Heart right ventricle (tissue), 16 donors: ENCODE measurements at regions not wholly inside any gene's neighbourhood (a gene's known extent, or its start where the extent isn't known, plus 50 kb on each side); places are given as distances from the start of the nearest gene placed in this dataset.

ENCODE experiments used
- ATAC-seq, 8 donors: fragments of 200-7000 bp; cut with Tn5 transposase; one replicate each; pipeline ENCODE4 v1.9.1; 2020; ENCODE audit warnings: mild to moderate bottlenecking in 8 of 8, moderate library complexity in 8 of 8, moderate number of reproducible peaks in 1 of 8
- DNase-seq, 2 donors: peaks; one replicate each; pipeline ENCODE4 v3.0.0-alpha.2; 2020
- H3K27ac ChIP-seq, 10 donors: fragments of 200-600 bp; sonication (generic) in 2 of 10; one replicate each; pipeline versions ENCODE4 v1.5.0 to v1.8.0; 2020 to 2022; ENCODE audit warnings: mild to moderate bottlenecking in 3 of 10
- H3K27me3 ChIP-seq, 7 donors: fragments of 200-600 bp; one replicate each; pipeline ENCODE4 v1.8.0; 2021 to 2022; ENCODE audit warnings: mild to moderate bottlenecking in 2 of 7
- H3K36me3 ChIP-seq, 9 donors: fragments of 200-600 bp; sonication (generic) in 1 of 9; one replicate each; pipeline versions ENCODE4 v1.5.0 to v1.8.0; 2020 to 2022; ENCODE audit warnings: mild to moderate bottlenecking in 2 of 9
- H3K4me1 ChIP-seq, 9 donors: fragments of 200-600 bp; sonication (generic) in 1 of 9; one replicate each; pipeline versions ENCODE4 v1.5.0 to v1.8.0; 2020 to 2022; ENCODE audit warnings: mild to moderate bottlenecking in 4 of 9
- H3K4me3 ChIP-seq, 10 donors: fragments of 200-600 bp; sonication (generic) in 2 of 10; one replicate each; pipeline versions ENCODE4 v1.5.0 to v1.8.0; 2020 to 2022; ENCODE audit warnings: mild to moderate bottlenecking in 7 of 10, moderate library complexity in 2 of 10
- H3K9me3 ChIP-seq, 11 donors: fragments of 200-600 bp in 10 of 11; sonication (generic) in 2 of 11; one replicate each; pipeline versions ENCODE4 v1.5.0 to v1.8.0; 2013 to 2022; ENCODE audit warnings: mild to moderate bottlenecking in 2 of 11, control low read depth in 1 of 11, moderate library complexity in 1 of 11
- WGBS, 2 donors: extraction: QIAGEN DNeasy Blood & Tissue Kit; methylation state at CpG; one replicate each; pipeline ENCODE4 v1.1.7; 2013; ENCODE audit warnings: inconsistent platforms in 1 of 2; 5-methylcytosine and 5-hydroxymethylcytosine counted together
- intact Hi-C, 10 donors: fragments of 100-400 bp; cut with DNase I; formaldehyde crosslinking; loops; one replicate each; pipeline versions ENCODE4 v1.11.1 to v1.14.2; 2022
- TF ChIP-seq, protein P1 (sequence below), 9 donors: fragments of 200-600 bp; sonication (generic) in 2 of 9; IDR thresholded peaks; one replicate each; pipeline versions ENCODE4 v1.5.0 to v1.8.0; 2021 to 2022; ENCODE audit warnings: antibody characterized with exemption in 9 of 9, mild to moderate bottlenecking in 5 of 9, moderate library complexity in 1 of 9
- donor health status: Arrhythmogenic right ventricular cardiomyopathy.
- donor health status: ischemic (EF 13 %, LVEDD 7.1; RV severe dilation, severe dysfunction).
- donor health status: healthy with polysubstance abuse.
- donor health status: DM: no; HTN: yes; CAD: no.
- donor health status: DM: no; HTN: no; CAD: no.
- donor health status: ischemic (EF 25% LVEDD 6.9; RV normal size, moderate dysfunction).
- donor health status: ischemic (EF 25% LVEDD 5.7; RV mildly dilated, moderate dysfunction).
- donor health status: healthy.
- donor health status: DM: yes; HTN: yes; CAD: no.
- donor health status: Ischemic cardiomyopathy.
- donor health status: ischemic (EF 35%, LVEDD 5.7; RV mildly dilated, moderate dysfunction).
- donor health status: nonischemic (EF 11% LVEDD 7.7; RV severe dilation, severe dysfunction).
- donor health status: DM: yes; HTN: yes; CAD: no.
- donor health status: PGD.
- donor health status: ischemic (EF 29% LVEDD 5.4; RV normal size, mild dysfunction).
- donor health status: nonischemic (EF 23%, LVEDD 6.1; RV moderate dilation, normal function).

DNA sequence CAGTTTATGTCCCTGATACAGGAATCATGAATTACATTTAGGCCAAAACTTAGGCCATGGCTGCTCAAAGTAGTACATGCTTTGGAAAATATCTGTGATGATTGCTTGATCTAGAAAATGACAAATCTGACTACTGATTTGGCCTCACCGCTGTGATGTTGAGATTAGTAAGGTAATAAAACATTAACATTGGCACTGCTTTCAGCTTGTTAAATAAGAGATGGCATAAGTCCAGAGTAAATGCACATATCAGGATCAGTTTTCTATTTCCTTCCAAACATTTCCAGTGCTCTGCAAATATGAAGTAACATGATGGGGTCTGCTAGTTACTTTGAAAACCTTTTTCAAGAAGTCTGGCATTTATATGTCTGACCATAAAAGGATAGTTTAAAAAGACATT lies 687.3 kb upstream of the ACTRT1 start:
- no peak for ATAC-seq
- no peaks in the 10 kb centered on the region for H3K9me3 ChIP-seq
- no peak overlapping the region for H3K4me3 ChIP-seq
- no peak for DNase-seq
- no peaks in the 10 kb centered on the region for H3K27me3 ChIP-seq
- no peaks in the 10 kb centered on the region for H3K4me1 ChIP-seq
- WGBS, 2 donors, result 66 to 76% methylated on average over 1 of the region's 1 CpG
- no peak overlapping the region for H3K27ac ChIP-seq
- TF ChIP-seq, protein P1, sequence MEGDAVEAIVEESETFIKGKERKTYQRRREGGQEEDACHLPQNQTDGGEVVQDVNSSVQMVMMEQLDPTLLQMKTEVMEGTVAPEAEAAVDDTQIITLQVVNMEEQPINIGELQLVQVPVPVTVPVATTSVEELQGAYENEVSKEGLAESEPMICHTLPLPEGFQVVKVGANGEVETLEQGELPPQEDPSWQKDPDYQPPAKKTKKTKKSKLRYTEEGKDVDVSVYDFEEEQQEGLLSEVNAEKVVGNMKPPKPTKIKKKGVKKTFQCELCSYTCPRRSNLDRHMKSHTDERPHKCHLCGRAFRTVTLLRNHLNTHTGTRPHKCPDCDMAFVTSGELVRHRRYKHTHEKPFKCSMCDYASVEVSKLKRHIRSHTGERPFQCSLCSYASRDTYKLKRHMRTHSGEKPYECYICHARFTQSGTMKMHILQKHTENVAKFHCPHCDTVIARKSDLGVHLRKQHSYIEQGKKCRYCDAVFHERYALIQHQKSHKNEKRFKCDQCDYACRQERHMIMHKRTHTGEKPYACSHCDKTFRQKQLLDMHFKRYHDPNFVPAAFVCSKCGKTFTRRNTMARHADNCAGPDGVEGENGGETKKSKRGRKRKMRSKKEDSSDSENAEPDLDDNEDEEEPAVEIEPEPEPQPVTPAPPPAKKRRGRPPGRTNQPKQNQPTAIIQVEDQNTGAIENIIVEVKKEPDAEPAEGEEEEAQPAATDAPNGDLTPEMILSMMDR (IDR thresholded peaks at IDR 0.05), result no peak
- H3K36me3 ChIP-seq, result no peaks in the 10 kb centered on the region
- intact Hi-C loops, result no loop called here

DNA sequence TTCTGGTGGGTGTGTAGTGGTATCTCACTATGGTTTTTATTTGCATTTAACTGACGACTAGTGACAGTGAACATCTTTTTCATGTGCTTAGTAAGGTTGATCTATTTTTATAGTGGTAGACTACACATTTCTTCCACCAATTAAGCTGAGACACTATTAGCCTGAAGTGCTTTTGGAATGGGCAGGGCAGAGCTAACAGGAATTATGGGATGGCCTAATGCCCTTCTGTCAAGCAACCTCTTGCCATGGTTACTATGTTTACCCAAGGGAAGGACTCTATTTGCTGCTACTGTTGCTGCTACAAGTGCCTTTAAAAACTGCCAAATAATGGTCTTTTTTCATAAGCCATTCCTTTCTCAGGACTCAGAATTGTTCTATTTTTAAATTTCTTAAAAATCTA lies 676.7 kb upstream of the ACTRT1 start:
- Histone ChIP-seq H3K4me1 (no peaks in the 10 kb centered on the region), H3K27ac (no peak overlapping the region), H3K4me3 (no peak overlapping the region), H3K27me3 (no peaks in the 10 kb centered on the region), H3K36me3 (no peaks in the 10 kb centered on the region), H3K9me3 (no peaks in the 10 kb centered on the region)
- ATAC-seq, result no peak
- TF ChIP-seq, protein P1 (IDR thresholded peaks at IDR 0.05), result no peak
- intact Hi-C loops, result no loop called here
- 65 to 80% methylated on average over 1 of the region's 1 CpG for WGBS, 2 donors
- no peak for DNase-seq

DNA sequence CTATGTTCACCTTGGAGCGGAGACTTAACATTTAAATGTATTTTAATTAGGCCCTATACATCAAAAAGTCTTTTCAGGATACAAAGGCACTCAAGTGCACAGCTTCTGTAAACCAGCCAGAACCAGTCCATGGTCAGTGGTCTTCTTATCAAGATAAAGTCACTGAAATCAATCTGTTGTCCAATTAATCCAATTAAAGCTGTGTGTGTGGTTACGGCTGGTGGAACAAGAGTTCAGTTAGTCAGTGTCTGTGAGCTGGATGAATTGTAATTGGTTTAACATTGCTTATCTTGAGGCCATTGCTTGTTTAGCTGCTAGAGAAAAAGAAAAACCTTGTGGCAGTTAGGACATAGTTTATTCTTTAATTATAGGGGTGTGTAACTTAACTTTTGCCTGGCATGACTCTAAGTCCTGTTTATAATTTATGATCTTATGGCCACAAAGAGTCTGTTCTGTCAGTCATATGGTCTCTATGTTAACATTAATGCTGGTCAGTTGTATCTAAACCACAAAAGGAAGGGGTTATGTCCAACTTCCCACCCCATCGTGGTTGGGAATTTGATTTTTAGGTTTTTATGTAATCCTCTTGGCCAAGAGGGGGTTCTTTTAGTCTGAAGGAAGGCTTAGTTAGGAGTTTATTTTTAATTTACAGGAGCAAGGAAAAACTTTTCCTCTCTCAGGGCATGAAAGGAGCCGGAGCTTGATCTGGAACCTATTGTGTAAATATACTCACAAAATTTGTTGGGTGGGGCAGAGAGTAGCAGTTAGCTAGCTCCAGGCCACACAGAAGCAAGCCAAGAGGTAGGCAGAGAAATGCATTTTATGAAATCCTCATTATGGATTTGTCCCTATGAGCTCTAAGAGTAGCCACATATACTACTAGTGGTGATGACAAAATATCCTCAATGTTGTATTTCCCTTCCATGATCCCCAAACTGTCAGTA lies 665.7 kb upstream of the ACTRT1 start:
- H3K36me3 ChIP-seq, result no peaks in the 10 kb centered on the region
- WGBS, 2 donors, result 83 to 84% methylated on average over 4 of the region's 4 CpGs
- DNase-seq (no peak), ATAC-seq (no peak)
- H3K4me3 ChIP-seq, result no peak overlapping the region
- TF ChIP-seq, protein P1 (IDR thresholded peaks at IDR 0.05), result no peak
- no peaks in the 10 kb centered on the region for H3K9me3 ChIP-seq
- H3K27me3 ChIP-seq, result no peaks in the 10 kb centered on the region
- intact Hi-C loops, result no loop called here
- no peak overlapping the region for H3K27ac ChIP-seq
- no peaks in the 10 kb centered on the region for H3K4me1 ChIP-seq

DNA sequence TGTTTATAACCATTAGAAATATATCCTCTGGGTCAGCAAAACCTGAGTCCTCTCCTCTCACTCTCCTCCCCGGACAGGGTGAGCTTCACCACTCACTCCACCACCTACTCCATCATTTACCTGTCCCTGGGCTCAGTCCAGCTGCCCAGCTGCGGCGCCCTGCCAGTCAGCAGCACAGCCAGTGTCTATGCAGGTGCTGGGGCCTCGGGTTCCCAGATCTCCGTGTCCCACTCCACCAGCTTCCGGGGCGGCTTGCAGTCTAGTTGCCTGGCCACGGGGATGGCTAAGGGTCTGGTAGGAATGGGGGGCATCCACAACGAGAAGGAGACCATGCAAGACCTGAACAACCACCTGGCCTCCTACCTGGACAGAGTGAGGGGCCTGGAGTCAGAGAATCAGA lies 662.2 kb upstream of the ACTRT1 start:
- Histone ChIP-seq H3K27me3 (peaks cover 0 to 12% (median 0%) of the 10 kb centered on the region in 7 donors), H3K36me3 (no peaks in the 10 kb centered on the region), H3K4me1 (no peaks in the 10 kb centered on the region), H3K9me3 (no peaks in the 10 kb centered on the region), H3K27ac (no peak overlapping the region), H3K4me3 (no peak overlapping the region)
- WGBS, 2 donors, result 85 to 87% methylated on average over 9 of the region's 9 CpGs
- intact Hi-C loops, result no loop called here
- DNase-seq, result no peak
- ATAC-seq, result no peak
- TF ChIP-seq, protein P1 (IDR thresholded peaks at IDR 0.05), result no peak
